DMS79 (cell line): ENCODE measurements at regions not wholly inside any gene's neighbourhood (a gene's known extent, or its start where the extent isn't known, plus 50 kb on each side); places are given as distances from the start of the nearest gene placed in this dataset.
"Not testable (repeated sequence)": the region's sequence is repeated elsewhere in the genome, so short reads cannot be mapped to it uniquely, and the experiment has no call there.

Experiments
- DNase-seq: peaks from one replicate; lab custom pipeline; 2025; lab: John Stamatoyannopoulos, UW

- no peak for DNase-seq
Observed at GRCh38 chr7:81355911-81356310, 413.9 kb downstream of the HGF start.

GRCh38 chr7:81349044-81349443 lies 420.8 kb downstream of the HGF start:
- no peak for DNase-seq

- DNase-seq, result no peak
Observed at GRCh38 chr7:81339946-81340345, 421.1 kb upstream of the SEMA3C start.

GRCh38 chr7:81333536-81333935 lies 414.7 kb upstream of the SEMA3C start:
- DNase-seq, result no peak

GRCh38 chr7:81333004-81333403 lies 414.2 kb upstream of the SEMA3C start:
- DNase-seq, result no peak

GRCh38 chr7:81331061-81332018 lies 412.5 kb upstream of the SEMA3C start:
- no peak for DNase-seq

GRCh38 chr7:81330108-81330507 lies 411.3 kb upstream of the SEMA3C start:
- DNase-seq, result no peak

- DNase-seq, result no peak
Observed at GRCh38 chr7:81327468-81328266, 408.8 kb upstream of the SEMA3C start.

GRCh38 chr7:81321949-81322348 lies 403.1 kb upstream of the SEMA3C start:
- no peak for DNase-seq

GRCh38 chr7:81317741-81318140 lies 398.9 kb upstream of the SEMA3C start:
- DNase-seq, result no peak

- no peak for DNase-seq
Observed at GRCh38 chr7:81308643-81309322, 389.9 kb upstream of the SEMA3C start.

GRCh38 chr7:81301815-81302214 lies 383.0 kb upstream of the SEMA3C start:
- DNase-seq, result no peak

GRCh38 chr7:81300753-81301152 lies 381.9 kb upstream of the SEMA3C start:
- DNase-seq, result no peak

- DNase-seq, result no peak
Observed at GRCh38 chr7:81299711-81300110, 380.9 kb upstream of the SEMA3C start.

GRCh38 chr7:81298951-81299666 lies 380.3 kb upstream of the SEMA3C start:
- no peak for DNase-seq

GRCh38 chr7:81297317-81297716 lies 378.5 kb upstream of the SEMA3C start:
- no peak for DNase-seq

GRCh38 chr7:81296726-81297125 lies 377.9 kb upstream of the SEMA3C start:
- no peak for DNase-seq

- DNase-seq, result no peak
Observed at GRCh38 chr7:81294897-81295515, 376.2 kb upstream of the SEMA3C start.

- DNase-seq, result no peak
Observed at GRCh38 chr7:81293806-81294205, 375.0 kb upstream of the SEMA3C start.

- not testable (repeated sequence) for DNase-seq
Observed at GRCh38 chr7:81286754-81287153, 367.9 kb upstream of the SEMA3C start.

GRCh38 chr7:81285142-81285871 lies 366.5 kb upstream of the SEMA3C start:
- no peak for DNase-seq
